GM18858 (cell line): ENCODE measurements at regions not wholly inside any gene's neighbourhood (a gene's known extent, or its start where the extent isn't known, plus 50 kb on each side); places are given as distances from the start of the nearest gene placed in this dataset.
A peak's percentile ranks its signal among the peaks of the same experiment; 100 is the strongest.

ENCODE experiments used
- ATAC-seq: cut with Tn5 transposase; IDR thresholded peaks from one replicate; pipeline ENCODE4 v1.9.1; 2021; ENCODE audit not compliant: unreplicated experiment

- no peak for ATAC-seq
Measured at GRCh38 chr3:144067059-144067458, 95.4 kb downstream of the DIPK2A start.

- no peak for ATAC-seq
Measured at GRCh38 chr3:144073698-144074097, 102.1 kb downstream of the DIPK2A start.

- ATAC-seq, result no peak
Measured at GRCh38 chr3:144079634-144080033, 108.0 kb downstream of the DIPK2A start.

- ATAC-seq, result no peak
Measured at GRCh38 chr3:144084929-144085328, 113.3 kb downstream of the DIPK2A start.

- ATAC-seq, result no peak
Measured at GRCh38 chr3:144085964-144086363, 114.3 kb downstream of the DIPK2A start.

- ATAC-seq, result no peak
Measured at GRCh38 chr3:144096016-144096415, 124.4 kb downstream of the DIPK2A start.

- no peak for ATAC-seq
Measured at GRCh38 chr3:144097163-144097562, 125.5 kb downstream of the DIPK2A start.

GRCh38 chr3:144098691-144099090, 127.1 kb downstream of the DIPK2A start:
- no peak for ATAC-seq

GRCh38 chr3:144102421-144102820, 130.8 kb downstream of the DIPK2A start:
- no peak for ATAC-seq

GRCh38 chr3:144104186-144104585, 132.6 kb downstream of the DIPK2A start:
- ATAC-seq, result no peak

- ATAC-seq, result no peak
Measured at GRCh38 chr3:144104679-144105078, 133.1 kb downstream of the DIPK2A start.

- no peak for ATAC-seq
Measured at GRCh38 chr3:144105542-144105941, 133.9 kb downstream of the DIPK2A start.

- no peak for ATAC-seq
Measured at GRCh38 chr3:144106970-144107369, 135.3 kb downstream of the DIPK2A start.

- no peak for ATAC-seq
Measured at GRCh38 chr3:144107923-144108322, 136.3 kb downstream of the DIPK2A start.

- peak; percentile 96 for ATAC-seq
Measured at GRCh38 chr3:144109944-144110343, 138.3 kb downstream of the DIPK2A start.

GRCh38 chr3:144112036-144112435, 140.4 kb downstream of the DIPK2A start:
- no peak for ATAC-seq

- ATAC-seq, result no peak
Measured at GRCh38 chr3:144112437-144112836, 140.8 kb downstream of the DIPK2A start.

GRCh38 chr3:144114767-144115166, 143.1 kb downstream of the DIPK2A start:
- no peak for ATAC-seq

GRCh38 chr3:144119633-144120032, 148.0 kb downstream of the DIPK2A start:
- no peak for ATAC-seq

- no peak for ATAC-seq
Measured at GRCh38 chr3:144121661-144122060, 150.0 kb downstream of the DIPK2A start.

- no peak for ATAC-seq
Measured at GRCh38 chr3:144127014-144127413, 155.4 kb downstream of the DIPK2A start.

- ATAC-seq, result peak; percentile 14
Measured at GRCh38 chr3:144127700-144128099, 156.1 kb downstream of the DIPK2A start.

GRCh38 chr3:144128108-144128892, 156.7 kb downstream of the DIPK2A start:
- ATAC-seq, result peak; percentile 99
